Tibial artery (tissue), 4 donors: ENCODE measurements at regions not wholly inside any gene's neighbourhood (a gene's known extent, or its start where the extent isn't known, plus 50 kb on each side); places are given as distances from the start of the nearest gene placed in this dataset.
"Not testable (repeated sequence)": the region's sequence is repeated elsewhere in the genome, so short reads cannot be mapped to it uniquely, and the experiment has no call there.

Source experiments
- DNase-seq, 2 donors: peaks; one replicate each; pipeline ENCODE4 v3.0.0-alpha.2; 2019
- H3K27ac ChIP-seq, 2 donors: fragments of 200-600 bp; sonication (generic) in 1 of 2; 1 replicate in 1 of 2; 2 replicates in 1 of 2; pipeline ENCODE4 v1.5.1; 2018 to 2019; ENCODE audit warnings: mild to moderate bottlenecking in 1 of 2
- H3K27me3 ChIP-seq, 2 donors: fragments of 200-600 bp; sonication (generic) in 1 of 2; one replicate each; pipeline versions ENCODE4 v1.5.1 to v1.6.0; 2016 to 2019
- H3K36me3 ChIP-seq, 3 donors: fragments of 200-600 bp; sonication (generic) in 2 of 3; one replicate each; pipeline ENCODE4 v1.5.1; 2016 to 2019; ENCODE audit warnings: mild to moderate bottlenecking in 2 of 3
- H3K4me1 ChIP-seq, 4 donors: fragments of 200-600 bp; sonication (generic) in 2 of 4; 1 replicate in 3 of 4; 2 replicates in 1 of 4; pipeline ENCODE4 v1.5.1; 2016 to 2019
- H3K4me3 ChIP-seq, 2 donors: fragments of 200-600 bp; sonication (generic) in 1 of 2; 1 replicate in 1 of 2; 2 replicates in 1 of 2; pipeline ENCODE4 v1.5.1; 2018 to 2019; ENCODE audit warnings: mild to moderate bottlenecking in 2 of 2
- H3K9me3 ChIP-seq, 3 donors: fragments of 200-600 bp; sonication (generic) in 1 of 3; one replicate each; pipeline ENCODE4 v1.5.1; 2016 to 2019
- CTCF ChIP-seq, 2 experiments: fragments of 200-600 bp in 1 of 2; fragments of 450-650 bp in 1 of 2; IDR thresholded peaks; one replicate each; pipeline ENCODE4 v1.5.1; 2017 to 2019; ENCODE audit warnings: antibody characterized with exemption in 2 of 2, mild to moderate bottlenecking in 1 of 2, moderate library complexity in 1 of 2
- intact Hi-C: fragments of 100-400 bp; cut with DNase I; formaldehyde crosslinking; loops from one replicate; pipeline ENCODE4 v1.15.0; 2023; ENCODE audit warnings: low total_unique reads

DNA sequence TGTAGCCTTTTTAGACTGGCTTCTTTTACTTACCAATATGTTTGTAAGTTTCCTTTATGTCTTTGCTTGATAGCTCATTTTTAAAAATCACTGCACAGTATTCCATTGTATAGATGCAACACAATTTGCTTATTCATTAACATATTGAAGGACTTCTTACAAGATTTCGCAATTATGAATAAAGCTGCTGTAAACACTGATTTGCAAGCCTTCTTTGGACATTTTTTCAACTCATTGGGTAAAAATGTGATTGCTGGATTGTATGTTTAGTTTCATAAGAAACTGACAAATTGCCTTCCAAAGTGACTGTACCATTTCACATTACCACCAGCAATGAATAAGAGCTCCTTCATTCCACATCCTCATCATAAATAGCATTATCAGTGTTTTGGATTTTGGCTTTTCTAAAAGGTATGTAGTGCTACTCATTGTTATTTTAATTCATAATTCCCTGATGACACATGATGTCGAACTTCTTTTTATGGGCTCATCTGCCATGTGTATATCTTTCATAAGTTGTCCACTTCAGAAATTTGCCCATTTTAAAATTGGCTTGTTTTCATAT is 80.7 kb downstream of the TFAP2B start:
- H3K27ac ChIP-seq = no peak overlapping the region
- H3K36me3 ChIP-seq = no peaks in the 10 kb centered on the region
- no peak overlapping the region for H3K4me3 ChIP-seq
- no peaks in the 10 kb centered on the region for H3K27me3 ChIP-seq
- H3K4me1 ChIP-seq = no peaks in the 10 kb centered on the region
- TF ChIP-seq CTCF (IDR thresholded peaks at IDR 0.05) = no peak
- intact Hi-C loops = no loop called here
- no peaks in the 10 kb centered on the region for H3K9me3 ChIP-seq
- DNase-seq = no peak

- DNase-seq = no peak
- no peaks in the 10 kb centered on the region for H3K9me3 ChIP-seq
- no peaks in the 10 kb centered on the region for H3K4me1 ChIP-seq
- TF ChIP-seq CTCF (IDR thresholded peaks at IDR 0.05) = no peak
- H3K27ac ChIP-seq = no peak overlapping the region
- intact Hi-C loops = no loop called here
- H3K27me3 ChIP-seq = no peaks in the 10 kb centered on the region
- no peaks in the 10 kb centered on the region for H3K36me3 ChIP-seq
- no peak overlapping the region for H3K4me3 ChIP-seq
Observed at GRCh38 chr6:50902260-50902659, 83.6 kb downstream of the TFAP2B start.

GRCh38 chr6:50905297-50905696 is 86.6 kb downstream of the TFAP2B start:
- Histone ChIP-seq H3K27me3 (no peaks in the 10 kb centered on the region), H3K4me3 (no peak overlapping the region), H3K9me3 (no peaks in the 10 kb centered on the region), H3K27ac (no peak overlapping the region), H3K36me3 (no peaks in the 10 kb centered on the region), H3K4me1 (no peaks in the 10 kb centered on the region)
- DNase-seq = no peak
- intact Hi-C loops = no loop called here
- no peak for TF ChIP-seq CTCF (IDR thresholded peaks at IDR 0.05)

GRCh38 chr6:50907565-50907964 is 88.9 kb downstream of the TFAP2B start:
- Histone ChIP-seq H3K36me3 (no peaks in the 10 kb centered on the region), H3K27me3 (no peaks in the 10 kb centered on the region), H3K4me3 (no peak overlapping the region), H3K9me3 (no peaks in the 10 kb centered on the region), H3K27ac (no peak overlapping the region), H3K4me1 (no peaks in the 10 kb centered on the region)
- no peak for TF ChIP-seq CTCF (IDR thresholded peaks at IDR 0.05)
- intact Hi-C loops = no loop called here
- no peak for DNase-seq

DNA sequence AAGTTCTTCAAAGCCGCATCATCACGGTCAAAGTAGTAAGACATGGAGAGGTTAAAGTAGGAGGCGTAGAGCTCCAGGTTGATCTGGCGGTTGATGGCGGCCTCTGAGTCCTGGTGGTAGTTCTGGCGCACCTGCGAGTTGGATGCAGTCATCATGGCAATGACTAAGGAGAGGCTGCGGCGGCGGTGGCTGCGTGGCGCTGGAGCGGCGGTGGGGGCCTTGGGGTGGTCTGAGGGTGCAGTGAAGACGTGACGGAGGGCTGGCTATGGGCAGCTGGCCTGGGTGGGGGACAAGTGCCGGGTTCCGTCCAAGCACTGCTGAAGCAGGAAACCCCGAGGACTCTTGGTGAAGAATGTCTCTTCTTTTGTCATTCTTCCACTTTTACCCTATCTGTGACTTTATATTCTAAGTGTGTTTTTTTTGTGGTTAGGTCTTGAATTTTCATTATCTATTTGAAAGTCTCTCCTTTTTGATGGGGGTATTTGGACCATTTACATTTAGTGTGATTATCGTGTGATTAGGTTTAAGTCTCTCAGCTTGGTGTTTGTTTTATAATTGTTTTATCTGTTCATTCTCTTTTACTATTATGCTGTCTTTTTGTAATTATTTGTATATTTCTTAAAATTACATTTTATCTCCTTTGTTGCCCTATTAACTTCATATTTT is 94.6 kb downstream of the TFAP2B start:
- H3K9me3 ChIP-seq = peaks cover 0 to 11% (median 5%) of the 10 kb centered on the region in 3 donors
- H3K27ac ChIP-seq = no peak overlapping the region
- TF ChIP-seq CTCF (IDR thresholded peaks at IDR 0.05) = no peak
- no peak for DNase-seq
- intact Hi-C loops = no loop called here
- no peaks in the 10 kb centered on the region for H3K27me3 ChIP-seq
- H3K4me3 ChIP-seq = no peak overlapping the region
- H3K4me1 ChIP-seq = no peaks in the 10 kb centered on the region
- no peaks in the 10 kb centered on the region for H3K36me3 ChIP-seq

- H3K4me1 ChIP-seq, H3K27me3 ChIP-seq, H3K36me3 ChIP-seq, H3K4me3 ChIP-seq, H3K27ac ChIP-seq, DNase-seq, intact Hi-C loops: not testable (repeated sequence)
- H3K9me3 ChIP-seq = peaks cover 0 to 12% (median 0%) of the 10 kb centered on the region in 3 donors
Observed at GRCh38 chr6:50921378-50921777, 102.7 kb downstream of the TFAP2B start.
